Brain microvascular endothelial cell (primary cell): ENCODE measurements at regions not wholly inside any gene's neighbourhood (a gene's known extent, or its start where the extent isn't known, plus 50 kb on each side); places are given as distances from the start of the nearest gene placed in this dataset.

Source experiments
- DNase-seq: peaks from one replicate; pipeline ENCODE4 v3.0.0-alpha.2; 2020
- H3K27ac ChIP-seq: fragments of 250-450 bp; sonication (Bioruptor Pico); 2 replicates; pipeline ENCODE4 v1.5.1; 2020; ENCODE audit warnings: mild to moderate bottlenecking, moderate library complexity
- H3K27me3 ChIP-seq: fragments of 250-450 bp; sonication (Bioruptor Pico); replicated peaks from 2 replicates; pipeline ENCODE4 v1.5.1; 2020; ENCODE audit warnings: mild to moderate bottlenecking
- H3K36me3 ChIP-seq: fragments of 250-450 bp; sonication (Bioruptor Pico); replicated peaks from 2 replicates; pipeline ENCODE4 v1.5.1; 2020; ENCODE audit warnings: mild to moderate bottlenecking
- H3K4me3 ChIP-seq: 2 replicates; pipeline ENCODE4 v1.5.1; 2011; ENCODE audit warnings: low read depth, mild to moderate bottlenecking, control low read depth, low read length, moderate library complexity
- in situ Hi-C: cut with HindIII; loops from 2 replicates; pipeline ENCODE4 v1.10.0; 2017; ENCODE audit warnings: low sequenced_read_pairs, low pct_ligation_motif_present
- TF ChIP-seq, protein P1 (sequence below): IDR thresholded peaks from 2 replicates; pipeline ENCODE4 v1.5.1; 2011; ENCODE audit warnings: low read depth, mild to moderate bottlenecking, moderate library complexity, low read length, control low read depth, inconsistent platforms; ENCODE audit errors: missing control alignments

DNA sequence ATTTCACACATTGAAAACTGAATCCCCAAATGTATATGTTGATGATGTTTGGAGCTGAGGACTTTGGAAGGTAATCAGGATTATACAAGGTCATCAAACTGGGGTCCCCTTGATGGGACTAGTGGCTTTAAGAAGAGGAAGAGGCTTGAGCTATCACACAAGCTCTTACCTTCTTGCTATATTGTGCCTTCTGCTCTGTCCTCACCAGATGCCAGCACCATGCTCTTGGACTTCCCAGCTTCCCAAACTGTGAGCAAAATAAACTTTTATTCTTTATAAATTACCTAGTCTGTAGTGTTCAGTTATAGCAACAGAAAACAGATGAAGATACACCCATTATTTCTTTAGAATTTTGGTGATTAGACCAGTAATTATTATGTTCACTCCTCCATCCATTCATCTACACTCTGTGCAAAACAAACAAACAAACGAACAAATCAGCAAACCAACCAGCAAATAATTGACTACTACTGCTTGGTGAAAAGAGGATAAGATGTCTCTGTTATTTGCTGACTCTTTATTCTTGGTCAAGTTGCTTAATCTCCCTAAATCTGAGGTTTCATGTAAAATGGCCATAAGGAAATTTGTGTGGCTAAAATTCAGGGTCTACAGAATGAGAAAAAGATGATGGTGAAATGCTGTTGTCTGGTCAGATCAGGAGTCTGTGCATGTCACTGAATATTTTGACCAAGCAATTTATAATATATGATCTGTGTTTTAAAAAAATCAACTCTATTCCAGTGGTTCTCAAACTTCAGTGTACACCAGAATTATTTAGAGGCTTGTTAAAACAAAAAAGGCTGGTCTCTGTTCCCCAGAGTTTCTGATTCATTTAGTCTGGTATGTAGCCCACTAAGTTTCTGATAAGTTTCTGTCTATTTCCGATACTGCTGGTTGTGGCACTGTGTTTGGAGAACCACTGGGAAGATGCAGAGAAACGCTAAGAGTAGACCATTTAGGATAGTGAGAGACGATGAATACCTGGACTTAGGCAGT is 854.1 kb downstream of the MAT2B start:
- no peaks in the 10 kb centered on the region for H3K27me3 ChIP-seq
- TF ChIP-seq, protein P1, sequence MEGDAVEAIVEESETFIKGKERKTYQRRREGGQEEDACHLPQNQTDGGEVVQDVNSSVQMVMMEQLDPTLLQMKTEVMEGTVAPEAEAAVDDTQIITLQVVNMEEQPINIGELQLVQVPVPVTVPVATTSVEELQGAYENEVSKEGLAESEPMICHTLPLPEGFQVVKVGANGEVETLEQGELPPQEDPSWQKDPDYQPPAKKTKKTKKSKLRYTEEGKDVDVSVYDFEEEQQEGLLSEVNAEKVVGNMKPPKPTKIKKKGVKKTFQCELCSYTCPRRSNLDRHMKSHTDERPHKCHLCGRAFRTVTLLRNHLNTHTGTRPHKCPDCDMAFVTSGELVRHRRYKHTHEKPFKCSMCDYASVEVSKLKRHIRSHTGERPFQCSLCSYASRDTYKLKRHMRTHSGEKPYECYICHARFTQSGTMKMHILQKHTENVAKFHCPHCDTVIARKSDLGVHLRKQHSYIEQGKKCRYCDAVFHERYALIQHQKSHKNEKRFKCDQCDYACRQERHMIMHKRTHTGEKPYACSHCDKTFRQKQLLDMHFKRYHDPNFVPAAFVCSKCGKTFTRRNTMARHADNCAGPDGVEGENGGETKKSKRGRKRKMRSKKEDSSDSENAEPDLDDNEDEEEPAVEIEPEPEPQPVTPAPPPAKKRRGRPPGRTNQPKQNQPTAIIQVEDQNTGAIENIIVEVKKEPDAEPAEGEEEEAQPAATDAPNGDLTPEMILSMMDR: no peak
- DNase-seq: no peak
- no peak overlapping the region for H3K4me3 ChIP-seq
- no peak overlapping the region for H3K27ac ChIP-seq
- in situ Hi-C loops: no loop called here
- no peaks in the 10 kb centered on the region for H3K36me3 ChIP-seq

DNA sequence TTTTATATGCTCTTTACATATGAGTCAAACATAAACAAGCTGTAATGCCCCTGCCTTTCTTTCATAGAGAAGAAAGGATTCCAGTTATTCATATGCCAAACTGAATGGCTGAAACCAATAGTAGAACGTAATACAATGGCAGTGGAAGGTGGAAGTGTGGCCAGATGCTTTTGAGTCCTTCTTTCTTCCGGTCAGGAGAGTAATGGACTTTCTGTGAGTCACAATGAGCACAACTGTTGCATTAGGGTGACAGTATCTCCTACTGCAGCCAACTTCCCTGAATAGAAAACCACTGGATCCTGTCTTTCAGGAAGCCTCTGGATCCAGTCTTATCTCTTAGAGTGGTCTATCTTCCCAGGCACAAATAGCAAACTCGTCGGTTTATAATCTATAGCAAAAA is 855.2 kb downstream of the MAT2B start:
- H3K27ac ChIP-seq: no peak overlapping the region
- H3K27me3 ChIP-seq: no peaks in the 10 kb centered on the region
- in situ Hi-C loops: no loop called here

DNA sequence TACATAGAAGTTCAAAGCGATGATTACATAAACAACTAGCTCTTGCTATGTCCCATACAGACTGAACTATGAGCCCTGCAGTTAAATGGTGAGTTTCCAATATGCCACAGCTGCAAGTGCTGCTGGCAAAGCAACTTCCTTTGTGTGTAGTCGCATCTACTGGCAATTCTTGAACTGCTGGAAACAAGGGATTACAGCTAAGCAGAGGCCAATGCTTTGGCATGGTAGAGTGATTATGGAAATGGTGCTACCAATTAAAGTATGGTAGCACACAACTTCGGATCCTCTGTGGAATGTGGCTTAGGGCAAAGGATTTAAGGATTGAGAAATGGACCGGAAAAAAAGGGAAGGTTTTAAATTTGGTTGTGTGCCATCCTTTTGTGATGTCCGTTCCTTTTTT is 856.6 kb downstream of the MAT2B start:
- H3K36me3 ChIP-seq: no peaks in the 10 kb centered on the region
- no peak for DNase-seq
- in situ Hi-C loops: no loop called here

More for the DNA sequence above, 855.2 kb downstream of the MAT2B start:
- DNase-seq: no peak
- TF ChIP-seq, protein P1: no peak
- Histone ChIP-seq H3K4me3 (no peak overlapping the region), H3K36me3 (no peaks in the 10 kb centered on the region)

GRCh38 chr5:164362835-164363234 is 857.4 kb downstream of the MAT2B start:
- no peak overlapping the region for H3K4me3 ChIP-seq
- TF ChIP-seq, protein P1: no peak
- no peaks in the 10 kb centered on the region for H3K36me3 ChIP-seq
- in situ Hi-C loops: no loop called here
- DNase-seq: no peak
- no peaks in the 10 kb centered on the region for H3K27me3 ChIP-seq
- H3K27ac ChIP-seq: no peak overlapping the region

More for the DNA sequence above, 856.6 kb downstream of the MAT2B start:
- TF ChIP-seq, protein P1: no peak
- H3K27ac ChIP-seq: no peak overlapping the region
- H3K27me3 ChIP-seq: no peaks in the 10 kb centered on the region
- no peak overlapping the region for H3K4me3 ChIP-seq

- no peak for DNase-seq
- Histone ChIP-seq H3K4me3 (no peak overlapping the region), H3K27me3 (no peaks in the 10 kb centered on the region), H3K36me3 (no peaks in the 10 kb centered on the region), H3K27ac (no peak overlapping the region)
- TF ChIP-seq, protein P1: no peak
- in situ Hi-C loops: no loop called here
Observed at GRCh38 chr5:164364237-164365208, 859.1 kb downstream of the MAT2B start.
